CD4-positive, alpha-beta T cell (primary cell): ENCODE measurements at regions not wholly inside any gene's neighbourhood (a gene's known extent, or its start where the extent isn't known, plus 50 kb on each side); places are given as distances from the start of the nearest gene placed in this dataset.

Experiments used
- ATAC-seq: fragments of 200-7000 bp; cut with Tn5 transposase; one replicate; pipeline ENCODE4 v1.10.0; 2022; ENCODE audit warnings: mild to moderate bottlenecking; ENCODE audit not compliant: poor library complexity
- CTCF ChIA-PET: fragments of 350-600 bp; sonication (Branson Sonifier 250); formaldehyde crosslinking; loops from one replicate; lab custom pipeline; 2021; ENCODE audit warnings: antibody characterized with exemption, inconsistent platforms; lab: Charles Lee
- POLR2A ChIA-PET: fragments of 350-600 bp; sonication (Branson Sonifier 250); formaldehyde crosslinking; loops from one replicate; lab custom pipeline; 2021; ENCODE audit warnings: antibody characterized with exemption, inconsistent platforms; lab: Charles Lee
- DNase-seq, 14 experiments: peaks; one replicate each; pipeline ENCODE4 v3.0.0-alpha.2; 2013 to 2020; ENCODE audit warnings: mixed read lengths in 2 of 14
- H3K27ac ChIP-seq, 2 donors: one replicate each; pipeline versions ENCODE4 v1.5.1 to v1.7.0; 2013; ENCODE audit warnings: low read length in 2 of 2, low read depth in 1 of 2, mild to moderate bottlenecking in 1 of 2
- H3K27me3 ChIP-seq, 2 experiments: 1 replicate in 1 of 2; 2 replicates in 1 of 2; pipeline versions ENCODE4 v1.6.1 to v1.7.0; 2013; ENCODE audit warnings: low read length in 2 of 2, control low read depth in 1 of 2, mild to moderate bottlenecking in 1 of 2, moderate library complexity in 1 of 2; ENCODE audit not compliant: insufficient read depth in 2 of 2, control insufficient read depth in 1 of 2
- H3K36me3 ChIP-seq: one replicate; pipeline ENCODE4 v1.6.1; 2013; ENCODE audit warnings: low read length, control low read depth; ENCODE audit not compliant: insufficient read depth
- H3K4me1 ChIP-seq: one replicate; pipeline ENCODE4 v1.6.1; 2013; ENCODE audit warnings: low read length, control low read depth; ENCODE audit not compliant: insufficient read depth
- H3K4me3 ChIP-seq: one replicate; pipeline ENCODE4 v1.5.1; 2013; ENCODE audit warnings: mild to moderate bottlenecking, low read length, moderate library complexity
- H3K9me3 ChIP-seq, 2 experiments: 1 replicate in 1 of 2; 2 replicates in 1 of 2; pipeline versions ENCODE4 v1.6.1 to v1.7.0; 2013; ENCODE audit warnings: low read length in 2 of 2, mild to moderate bottlenecking in 2 of 2, control low read depth in 1 of 2, moderate library complexity in 1 of 2; ENCODE audit not compliant: control insufficient read depth in 1 of 2, insufficient read depth in 1 of 2
- H3K27ac Mint-ChIP-seq: one replicate; pipeline ENCODE4 v1.8.0; 2020; ENCODE audit warnings: mixed read lengths
- H3K27me3 Mint-ChIP-seq: one replicate; pipeline ENCODE4 v1.8.0; 2021; ENCODE audit warnings: mixed read lengths
- H3K36me3 Mint-ChIP-seq: one replicate; pipeline ENCODE4 v1.8.0; 2021; ENCODE audit warnings: low read depth, mixed read lengths
- H3K4me1 Mint-ChIP-seq: one replicate; pipeline ENCODE4 v1.8.0; 2021; ENCODE audit warnings: low read depth, mixed read lengths
- H3K4me3 Mint-ChIP-seq: one replicate; pipeline ENCODE4 v1.8.0; 2020; ENCODE audit warnings: mild to moderate bottlenecking, mixed read lengths
- H3K9me3 Mint-ChIP-seq: one replicate; pipeline ENCODE4 v1.8.0; 2020; ENCODE audit warnings: mixed read lengths
- CTCF ChIP-seq: fragments of 200-600 bp; IDR thresholded peaks from one replicate; pipeline ENCODE4 v1.8.0; 2022; ENCODE audit warnings: antibody characterized with exemption, mild to moderate bottlenecking
- intact Hi-C, 2 experiments: fragments of 100-400 bp; cut with DNase I in 1 of 2; cut with micrococcal nuclease in 1 of 2; formaldehyde crosslinking; loops; one replicate each; pipeline versions ENCODE4 v1.15.1 to v1.9.0; 2023 to 2025; cut with DNase I, micrococcal nuclease

GRCh38 chr3:115562636-115563267, 60.6 kb upstream of the GAP43 start:
- no peak for TF ChIP-seq CTCF
- Mint-ChIP-seq H3K9me3 (no peaks in the 10 kb centered on the region), H3K27ac (no peak overlapping the region), H3K4me1 (no peaks in the 10 kb centered on the region), H3K4me3 (no peak overlapping the region), H3K36me3 (no peaks in the 10 kb centered on the region), H3K27me3 (peaks cover 43% of the 10 kb centered on the region)
- intact Hi-C loops, result no loop called here
- Histone ChIP-seq H3K9me3 (no peaks in the 10 kb centered on the region), H3K4me1 (no peaks in the 10 kb centered on the region), H3K27ac (no peak overlapping the region), H3K27me3 (peaks cover 0 to 4% of the 10 kb centered on the region in 2 experiments), H3K36me3 (no peaks in the 10 kb centered on the region), H3K4me3 (no peak overlapping the region)
- no peak for DNase-seq
- no peak for ATAC-seq
- ChIA-PET CTCF (no interaction called here), POLR2A (no interaction called here)

GRCh38 chr3:115563984-115564383, 59.3 kb upstream of the GAP43 start:
- ATAC-seq, result no peak
- H3K27ac ChIP-seq, result no peak overlapping the region
- Mint-ChIP-seq H3K9me3 (no peaks in the 10 kb centered on the region), H3K27me3 (peaks cover 43% of the 10 kb centered on the region), H3K36me3 (no peaks in the 10 kb centered on the region), H3K4me3 (no peak overlapping the region), H3K4me1 (no peaks in the 10 kb centered on the region), H3K27ac (no peak overlapping the region)
- TF ChIP-seq CTCF, result no peak
- H3K36me3 ChIP-seq, result no peaks in the 10 kb centered on the region
- ChIA-PET CTCF (no interaction called here), POLR2A (no interaction called here)
- peaks cover 0 to 4% of the 10 kb centered on the region in 2 experiments for H3K27me3 ChIP-seq
- H3K4me3 ChIP-seq, result no peak overlapping the region
- DNase-seq, result no peak
- no peaks in the 10 kb centered on the region for H3K4me1 ChIP-seq
- H3K9me3 ChIP-seq, result no peaks in the 10 kb centered on the region
- intact Hi-C loops, result no loop called here

- Mint-ChIP-seq H3K4me3 (no peak overlapping the region), H3K27me3 (peaks cover 28% of the 10 kb centered on the region), H3K4me1 (no peaks in the 10 kb centered on the region), H3K27ac (no peak overlapping the region), H3K36me3 (no peaks in the 10 kb centered on the region), H3K9me3 (no peaks in the 10 kb centered on the region)
- POLR2A ChIA-PET, result no interaction called here
- Histone ChIP-seq H3K27ac (no peak overlapping the region), H3K4me3 (no peak overlapping the region), H3K9me3 (no peaks in the 10 kb centered on the region), H3K4me1 (no peaks in the 10 kb centered on the region), H3K36me3 (no peaks in the 10 kb centered on the region), H3K27me3 (no peaks in the 10 kb centered on the region)
- TF ChIP-seq CTCF, result no peak
- ATAC-seq, result no peak
- DNase-seq, result no peak
- CTCF ChIA-PET, result no interaction called here
- intact Hi-C loops, result no loop called here
Measured at GRCh38 chr3:115571413-115571812, 51.9 kb upstream of the GAP43 start.
